Hepatocyte (in vitro differentiated cells): ENCODE measurements at regions not wholly inside any gene's neighbourhood (a gene's known extent, or its start where the extent isn't known, plus 50 kb on each side); places are given as distances from the start of the nearest gene placed in this dataset.
"Not testable (repeated sequence)": the region's sequence is repeated elsewhere in the genome, so short reads cannot be mapped to it uniquely, and the experiment has no call there.

ENCODE experiments used
- DNase-seq: peaks from one replicate; pipeline ENCODE4 v3.0.0-alpha.2; 2016; ENCODE audit warnings: low spot score
- H2AFZ ChIP-seq: fragments of 200-600 bp; sonication (generic); 2 replicates; pipeline ENCODE4 v1.6.0; 2016; ENCODE audit warnings: antibody characterized with exemption, mild to moderate bottlenecking
- H3K27ac ChIP-seq: fragments of 200-600 bp; sonication (generic); 2 replicates; pipeline ENCODE4 v1.5.1; 2016; ENCODE audit warnings: mild to moderate bottlenecking
- H3K27me3 ChIP-seq: fragments of 200-600 bp; sonication (generic); 2 replicates; pipeline ENCODE4 v1.6.1; 2016
- H3K36me3 ChIP-seq: fragments of 200-600 bp; sonication (generic); replicated peaks from 2 replicates; pipeline ENCODE4 v1.5.1; 2016; ENCODE audit warnings: low read depth; ENCODE audit not compliant: insufficient read depth
- H3K4me1 ChIP-seq: fragments of 200-600 bp; sonication (generic); 2 replicates; pipeline ENCODE4 v1.5.1; 2016; ENCODE audit warnings: mild to moderate bottlenecking, moderate library complexity; ENCODE audit not compliant: insufficient read depth
- H3K4me2 ChIP-seq: fragments of 200-600 bp; sonication (generic); 2 replicates; pipeline ENCODE4 v1.6.0; 2016
- H3K4me3 ChIP-seq: fragments of 200-600 bp; sonication (generic); 2 replicates; pipeline ENCODE4 v1.5.1; 2016; ENCODE audit warnings: mild to moderate bottlenecking
- H3K79me2 ChIP-seq: fragments of 200-600 bp; sonication (generic); 2 replicates; pipeline ENCODE4 v1.6.0; 2017; ENCODE audit warnings: mild to moderate bottlenecking
- H3K9me2 ChIP-seq: fragments of 200-600 bp; sonication (generic); replicated peaks from 2 replicates; pipeline ENCODE4 v1.6.0; 2017; ENCODE audit warnings: mild to moderate bottlenecking; ENCODE audit not compliant: insufficient read depth
- H3K9me3 ChIP-seq: fragments of 200-600 bp; sonication (generic); 2 replicates; pipeline ENCODE4 v1.5.1; 2016; ENCODE audit warnings: low read depth, mild to moderate bottlenecking
- H4K20me1 ChIP-seq: fragments of 200-600 bp; sonication (generic); 2 replicates; pipeline ENCODE4 v1.6.0; 2016; ENCODE audit warnings: mild to moderate bottlenecking; ENCODE audit not compliant: insufficient read depth, poor library complexity, severe bottlenecking
- EZH2 ChIP-seq: fragments of 200-600 bp; sonication (generic); IDR thresholded peaks from 2 replicates; pipeline ENCODE4 v1.6.1; 2016; ENCODE audit warnings: antibody characterized with exemption, mild to moderate bottlenecking, borderline replicate concordance
- EZH2phosphoT487 ChIP-seq: fragments of 200-600 bp; sonication (generic); IDR thresholded peaks from one replicate; pipeline ENCODE4 v1.6.1; 2018; ENCODE audit warnings: antibody characterized with exemption, mild to moderate bottlenecking, low read depth, moderate library complexity; ENCODE audit not compliant: unreplicated experiment, severe bottlenecking
- WGBS: methylation state at CpG from one replicate; pipeline ENCODE4 v1.1.6; 2016; ENCODE audit warnings: low lambda C conversion rate; ENCODE audit errors: missing lambda C conversion rate; 5-methylcytosine and 5-hydroxymethylcytosine counted together
- TF ChIP-seq, protein P1 (sequence below): fragments of 200-600 bp; sonication (generic); IDR thresholded peaks from 2 replicates; pipeline ENCODE4 v1.5.1; 2016; ENCODE audit warnings: antibody characterized with exemption, mild to moderate bottlenecking; ENCODE audit not compliant: poor library complexity

DNA sequence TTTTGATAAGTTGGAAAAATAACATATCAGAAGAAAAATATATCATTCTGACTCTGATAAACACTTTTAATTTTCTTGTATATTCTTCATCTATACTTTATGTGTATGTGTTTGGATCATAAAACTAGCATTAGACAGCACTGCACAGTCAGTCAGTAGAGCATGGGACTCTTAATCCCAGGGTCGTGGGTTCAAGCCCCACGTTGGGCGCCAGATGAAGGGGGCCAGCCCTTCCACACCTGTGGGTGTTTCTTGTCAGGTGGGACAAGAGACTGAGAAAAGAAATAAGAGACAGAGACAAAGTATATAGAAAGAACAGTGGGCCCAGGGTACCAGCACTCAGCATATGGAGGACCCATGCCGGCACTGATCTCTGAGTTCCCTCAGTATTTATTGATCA is 546.0 kb upstream of the NR2F2 start:
- Histone ChIP-seq H3K36me3 (no peaks in the 10 kb centered on the region), H3K9me3 (peaks cover 23% of the 10 kb centered on the region), H3K27ac (no peak overlapping the region), H3K4me2 (no peak overlapping the region), H4K20me1 (no peaks in the 10 kb centered on the region), H3K4me3 (no peak overlapping the region), H3K4me1 (no peaks in the 10 kb centered on the region), H3K27me3 (no peaks in the 10 kb centered on the region), H3K79me2 (no peaks in the 10 kb centered on the region), H2AFZ (no peak overlapping the region), H3K9me2 (no peaks in the 10 kb centered on the region)
- TF ChIP-seq EZH2phosphoT487 (no peak), EZH2 (no peak)
- TF ChIP-seq, protein P1, sequence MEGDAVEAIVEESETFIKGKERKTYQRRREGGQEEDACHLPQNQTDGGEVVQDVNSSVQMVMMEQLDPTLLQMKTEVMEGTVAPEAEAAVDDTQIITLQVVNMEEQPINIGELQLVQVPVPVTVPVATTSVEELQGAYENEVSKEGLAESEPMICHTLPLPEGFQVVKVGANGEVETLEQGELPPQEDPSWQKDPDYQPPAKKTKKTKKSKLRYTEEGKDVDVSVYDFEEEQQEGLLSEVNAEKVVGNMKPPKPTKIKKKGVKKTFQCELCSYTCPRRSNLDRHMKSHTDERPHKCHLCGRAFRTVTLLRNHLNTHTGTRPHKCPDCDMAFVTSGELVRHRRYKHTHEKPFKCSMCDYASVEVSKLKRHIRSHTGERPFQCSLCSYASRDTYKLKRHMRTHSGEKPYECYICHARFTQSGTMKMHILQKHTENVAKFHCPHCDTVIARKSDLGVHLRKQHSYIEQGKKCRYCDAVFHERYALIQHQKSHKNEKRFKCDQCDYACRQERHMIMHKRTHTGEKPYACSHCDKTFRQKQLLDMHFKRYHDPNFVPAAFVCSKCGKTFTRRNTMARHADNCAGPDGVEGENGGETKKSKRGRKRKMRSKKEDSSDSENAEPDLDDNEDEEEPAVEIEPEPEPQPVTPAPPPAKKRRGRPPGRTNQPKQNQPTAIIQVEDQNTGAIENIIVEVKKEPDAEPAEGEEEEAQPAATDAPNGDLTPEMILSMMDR = no peak
- DNase-seq = no peak
- WGBS = 80% methylated on average over 4 of the region's 4 CpGs

DNA sequence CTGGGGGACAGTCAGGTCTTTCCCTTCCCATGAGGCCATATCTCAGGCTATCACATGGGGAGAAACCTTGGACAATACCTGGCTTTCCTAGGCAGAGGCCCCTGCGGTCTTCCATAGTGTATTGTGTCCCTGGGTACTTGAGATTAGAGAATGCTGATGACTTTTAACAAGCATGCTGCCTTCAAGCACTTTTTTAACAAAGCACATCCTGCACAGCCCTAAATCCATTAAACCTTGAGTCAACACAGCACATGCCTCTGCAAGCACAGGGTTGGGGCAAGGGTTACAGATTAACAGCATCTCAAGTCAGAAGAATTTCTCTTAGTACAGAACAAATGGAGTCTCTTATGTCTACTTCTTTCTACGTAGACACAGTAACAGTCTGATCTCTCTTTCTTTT is 545.2 kb upstream of the NR2F2 start:
- not testable (repeated sequence) for H3K36me3 ChIP-seq, H4K20me1 ChIP-seq, H3K79me2 ChIP-seq, H3K4me3 ChIP-seq, DNase-seq, H3K9me2 ChIP-seq, H3K27ac ChIP-seq, H3K4me1 ChIP-seq, H3K27me3 ChIP-seq, H2AFZ ChIP-seq, H3K4me2 ChIP-seq
- 61% methylated on average over 2 of the region's 2 CpGs for WGBS
- H3K9me3 ChIP-seq = peaks cover 23% of the 10 kb centered on the region

DNA sequence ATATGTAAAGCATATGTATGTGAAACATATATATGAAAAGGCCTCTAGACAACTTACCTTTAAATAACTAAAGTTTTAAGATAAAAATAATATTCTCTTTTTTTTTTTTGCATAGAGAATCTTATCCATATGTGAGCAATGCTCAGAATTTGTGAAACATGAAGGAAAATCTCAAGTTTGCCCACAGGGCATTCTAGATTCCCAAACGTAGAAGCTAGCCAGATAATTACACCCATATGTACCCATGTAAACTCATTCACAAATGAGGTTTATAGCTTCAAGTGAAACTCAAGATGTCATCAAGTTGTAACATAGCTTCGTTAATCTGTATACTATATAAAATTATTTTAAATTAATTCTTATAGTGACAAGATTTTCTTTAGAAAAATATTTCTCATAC is 537.3 kb upstream of the NR2F2 start:
- Histone ChIP-seq H3K9me2 (no peaks in the 10 kb centered on the region), H3K36me3 (no peaks in the 10 kb centered on the region), H2AFZ (no peak overlapping the region), H3K9me3 (no peaks in the 10 kb centered on the region), H3K27ac (no peak overlapping the region), H3K79me2 (no peaks in the 10 kb centered on the region), H3K4me3 (no peak overlapping the region), H3K4me1 (no peaks in the 10 kb centered on the region), H3K4me2 (no peak overlapping the region), H4K20me1 (no peaks in the 10 kb centered on the region), H3K27me3 (no peaks in the 10 kb centered on the region)
- no peak for DNase-seq
- WGBS = 60% methylated on average over 2 of the region's 2 CpGs
- TF ChIP-seq EZH2phosphoT487 (no peak), EZH2 (no peak)
- TF ChIP-seq, protein P1 = no peak

DNA sequence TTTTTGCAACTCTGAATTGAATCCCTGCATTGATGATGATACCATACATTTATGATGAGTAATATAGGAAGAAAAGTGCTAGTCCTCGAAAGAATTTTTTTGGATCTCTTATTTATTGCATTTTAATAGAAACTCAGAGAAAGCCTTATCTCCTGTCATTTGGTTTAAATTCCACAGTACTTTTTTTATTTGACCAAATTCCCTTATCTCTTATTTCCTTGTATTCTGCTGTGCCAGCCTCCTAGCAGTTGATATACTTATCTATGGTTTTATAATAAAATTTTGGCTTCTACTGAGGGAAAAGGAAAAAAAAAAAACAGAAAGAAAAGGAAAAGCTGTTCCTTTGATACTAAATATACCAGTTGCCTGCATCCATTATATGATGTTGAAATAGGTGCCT is 535.1 kb upstream of the NR2F2 start:
- Histone ChIP-seq H2AFZ (no peak overlapping the region), H3K9me3 (no peaks in the 10 kb centered on the region), H3K4me3 (no peak overlapping the region), H3K27ac (no peak overlapping the region), H3K4me2 (no peak overlapping the region), H3K9me2 (no peaks in the 10 kb centered on the region), H3K4me1 (no peaks in the 10 kb centered on the region), H3K27me3 (no peaks in the 10 kb centered on the region), H3K36me3 (no peaks in the 10 kb centered on the region), H3K79me2 (no peaks in the 10 kb centered on the region), H4K20me1 (no peaks in the 10 kb centered on the region)
- no peak for DNase-seq
- TF ChIP-seq EZH2phosphoT487 (no peak), EZH2 (no peak)
- TF ChIP-seq, protein P1 = no peak
- 96% methylated on average over 1 of the region's 1 CpG for WGBS
